GM19239 (cell line): ENCODE measurements at regions not wholly inside any gene's neighbourhood (a gene's known extent, or its start where the extent isn't known, plus 50 kb on each side); places are given as distances from the start of the nearest gene placed in this dataset.

Experiments
- DNase-seq: peaks from one replicate; pipeline ENCODE4 v3.0.0; 2011; ENCODE audit warnings: low spot score; ENCODE audit not compliant: insufficient read length
- FAIRE-seq: peaks from 2 replicates; lab custom pipeline; 2011; peaks lifted over from hg19 to GRCh38; lab: Jason Lieb, UNC

DNA sequence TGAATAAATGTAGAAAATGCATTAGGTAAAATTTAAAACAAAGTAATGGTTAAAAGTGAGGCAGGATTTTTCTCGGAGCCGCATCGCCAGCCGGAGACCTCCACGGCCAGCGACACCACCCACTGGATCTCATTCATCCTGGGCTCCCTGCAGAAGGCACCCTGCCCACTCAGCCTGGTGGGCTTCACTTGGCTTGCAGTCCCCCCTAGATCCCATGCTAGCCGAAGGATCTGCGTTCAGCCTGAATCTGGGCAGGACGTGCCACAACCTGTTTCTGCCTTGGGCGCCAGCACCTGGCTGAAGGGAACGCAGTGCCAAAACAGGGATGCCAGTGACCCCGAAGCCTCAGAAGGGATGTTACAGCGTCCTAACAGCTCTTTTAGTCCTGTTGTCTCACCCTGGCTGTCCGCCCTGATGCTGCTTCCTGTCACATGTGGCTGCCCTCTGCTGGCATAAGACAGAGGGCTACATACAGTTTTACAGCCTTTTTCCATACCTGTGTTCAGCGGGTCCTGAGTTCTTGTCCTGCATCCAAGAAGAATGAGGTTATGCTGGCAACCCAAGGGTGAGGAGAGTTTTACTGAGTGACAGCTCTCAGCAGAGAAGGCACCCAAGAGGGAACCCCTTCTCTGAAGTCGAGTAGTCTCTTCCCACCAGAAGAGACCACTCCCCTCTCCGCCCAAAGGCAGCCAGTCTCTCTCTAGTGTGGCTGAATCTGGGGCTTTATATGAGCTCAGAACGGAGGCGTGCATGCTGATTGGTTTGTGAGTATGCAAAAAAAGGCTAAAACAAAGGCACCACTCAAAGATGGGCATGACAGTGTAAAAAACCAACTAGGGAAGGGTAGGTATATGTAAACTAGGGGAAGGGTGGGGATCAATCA is 173.1 kb upstream of the GYPC start:
- DNase-seq (no peak), FAIRE-seq (no peak)

DNA sequence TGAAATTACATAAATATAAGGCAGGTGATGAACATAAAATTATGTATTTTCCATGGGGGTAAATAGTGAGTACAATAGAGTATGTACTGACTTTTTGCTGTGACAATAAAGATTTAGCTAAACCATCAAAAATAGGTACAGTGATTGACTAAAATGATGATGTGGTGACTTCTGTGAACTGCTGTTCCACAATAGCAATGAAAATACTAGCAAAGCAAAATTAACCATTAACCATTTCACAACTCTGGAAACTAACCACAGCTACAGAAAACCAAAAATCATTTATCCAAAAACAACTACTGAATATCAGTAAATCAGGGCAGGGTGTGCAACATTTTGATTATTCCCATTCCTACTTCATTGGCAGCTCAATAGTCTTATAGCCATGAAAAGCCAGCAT is 161.4 kb upstream of the GYPC start:
- FAIRE-seq (no peak), DNase-seq (no peak)

- no peak for DNase-seq
- FAIRE-seq = no peak
Measured at GRCh38 chr2:126495189-126495588, 160.8 kb upstream of the GYPC start.

DNA sequence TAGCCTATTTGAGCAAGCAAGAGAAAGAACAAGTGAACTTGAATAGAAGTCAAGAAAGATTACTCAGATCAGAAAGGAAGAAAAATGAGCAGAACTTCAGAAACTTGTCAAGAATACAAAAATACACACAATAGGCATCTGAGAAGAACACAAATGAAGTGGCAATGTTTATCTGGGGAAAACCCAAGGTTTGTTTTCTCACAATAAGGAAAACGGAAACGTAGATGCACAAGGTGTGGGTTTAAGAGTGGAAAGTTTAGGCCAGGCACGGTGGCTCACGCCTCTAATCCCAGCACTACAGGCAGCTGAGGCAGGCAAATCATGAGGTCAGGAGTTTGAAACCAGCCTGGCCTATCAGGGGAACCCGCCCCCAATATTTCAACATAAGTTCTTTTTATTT is 159.5 kb upstream of the GYPC start:
- FAIRE-seq = no peak
- no peak for DNase-seq

DNA sequence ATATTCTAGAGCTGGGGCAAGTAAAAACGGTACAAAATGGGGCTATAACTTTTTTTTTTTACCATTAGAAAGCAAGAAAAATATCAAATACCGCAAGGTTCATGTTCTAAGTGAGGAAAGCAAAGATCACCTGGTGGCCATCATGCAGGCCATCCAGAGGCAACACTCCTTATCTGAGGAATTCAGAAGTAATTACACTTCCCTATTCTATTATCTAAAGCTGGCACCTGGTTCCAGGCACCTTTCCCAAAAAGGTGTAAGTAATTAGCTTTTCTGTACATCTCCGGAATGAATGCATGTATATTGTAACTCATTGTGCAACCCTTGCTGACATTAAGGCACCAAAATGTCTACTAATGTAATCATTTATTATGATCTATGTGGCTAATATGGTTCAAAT is 152.5 kb upstream of the GYPC start:
- FAIRE-seq (no peak), DNase-seq (no peak)

GRCh38 chr2:126504949-126505348 is 151.0 kb upstream of the GYPC start:
- DNase-seq (no peak), FAIRE-seq (no peak)

DNA sequence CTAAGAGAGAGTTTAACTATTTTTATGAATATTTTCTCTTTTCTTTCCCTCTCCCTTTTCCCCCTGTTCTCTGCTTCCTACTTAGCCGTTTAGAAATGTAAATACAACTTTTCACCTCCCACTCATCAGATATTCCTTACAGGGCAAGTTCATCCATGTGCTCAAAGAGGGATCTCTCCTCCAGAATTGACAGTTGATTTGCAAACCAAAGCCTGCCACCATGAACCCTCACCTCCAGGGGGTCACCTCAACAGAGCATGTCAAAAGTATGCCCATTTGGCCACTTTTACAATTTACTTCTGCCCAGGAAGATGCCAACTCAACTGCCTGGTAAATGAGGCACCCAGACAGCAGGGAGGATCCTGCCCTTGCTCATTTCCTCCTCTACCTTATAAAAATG is 149.2 kb upstream of the GYPC start:
- DNase-seq = no peak

GRCh38 chr2:126507425-126507911 is 148.5 kb upstream of the GYPC start:
- FAIRE-seq (no peak), DNase-seq (no peak)

More for the DNA sequence above, 149.2 kb upstream of the GYPC start:
- FAIRE-seq = no peak

DNA sequence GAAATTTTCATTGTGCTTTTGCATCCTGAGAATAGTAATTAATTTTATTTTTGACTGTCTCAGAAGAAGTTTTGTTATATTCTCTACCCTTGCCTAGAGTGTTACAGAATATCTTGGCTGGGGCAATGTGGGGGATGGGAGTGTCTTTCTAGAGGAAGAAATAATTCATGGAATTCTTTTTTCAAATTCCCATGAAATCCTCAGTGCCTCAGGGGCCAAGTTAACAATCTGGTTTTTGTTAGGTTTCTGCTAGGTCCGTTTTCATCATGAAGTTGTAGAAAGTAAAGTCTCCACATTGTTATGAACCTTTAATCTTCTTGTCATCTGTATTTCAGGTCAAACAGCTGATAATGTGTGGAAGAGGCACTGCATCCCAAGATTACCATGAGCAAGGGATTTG is 145.6 kb upstream of the GYPC start:
- DNase-seq (no peak), FAIRE-seq (no peak)

DNA sequence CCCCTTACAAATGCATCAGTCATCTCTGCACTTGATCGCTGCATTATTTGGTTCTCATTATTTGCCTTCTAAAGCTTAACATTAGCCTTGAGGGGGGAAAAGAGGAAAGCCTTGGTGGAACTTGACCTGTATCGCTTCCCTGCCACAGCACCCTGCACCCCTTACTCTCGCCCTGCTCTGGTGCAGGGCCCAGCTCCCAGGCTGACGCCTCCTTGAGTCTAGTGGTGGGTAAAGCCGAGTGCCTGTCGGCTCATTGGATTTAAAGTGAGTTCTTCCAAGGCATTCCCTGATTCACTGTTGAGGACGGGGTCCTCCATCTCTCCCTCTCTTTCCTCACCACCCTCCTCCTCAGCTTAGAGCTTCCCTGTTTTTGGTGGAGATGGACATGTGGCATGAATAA is 145.0 kb upstream of the GYPC start:
- FAIRE-seq (no peak), DNase-seq (no peak)

DNA sequence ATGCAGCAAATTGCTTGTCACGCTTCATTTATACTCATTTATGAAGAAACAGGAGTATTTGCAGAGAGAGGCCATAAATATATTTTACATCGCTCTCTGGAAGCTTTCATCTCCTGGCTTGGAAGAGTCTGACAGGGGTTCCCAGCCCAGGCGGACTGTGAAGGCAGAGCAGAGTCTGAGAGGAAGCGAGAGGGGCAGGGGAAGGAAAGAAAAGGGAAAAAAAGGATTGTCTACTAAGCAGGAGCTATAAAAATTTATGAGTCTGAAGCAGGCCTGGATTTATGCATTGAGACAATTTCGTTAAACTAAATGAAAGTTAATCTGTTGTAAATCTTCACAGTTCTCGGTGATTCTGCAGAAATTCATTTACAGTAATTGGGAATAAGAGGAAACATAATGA is 143.9 kb upstream of the GYPC start:
- FAIRE-seq (no peak), DNase-seq (no peak)

- FAIRE-seq (no peak), DNase-seq (no peak)
Measured at GRCh38 chr2:126513033-126513432, 142.9 kb upstream of the GYPC start.

- FAIRE-seq (no peak), DNase-seq (no peak)
Measured at GRCh38 chr2:126515471-126515870, 140.5 kb upstream of the GYPC start.

DNA sequence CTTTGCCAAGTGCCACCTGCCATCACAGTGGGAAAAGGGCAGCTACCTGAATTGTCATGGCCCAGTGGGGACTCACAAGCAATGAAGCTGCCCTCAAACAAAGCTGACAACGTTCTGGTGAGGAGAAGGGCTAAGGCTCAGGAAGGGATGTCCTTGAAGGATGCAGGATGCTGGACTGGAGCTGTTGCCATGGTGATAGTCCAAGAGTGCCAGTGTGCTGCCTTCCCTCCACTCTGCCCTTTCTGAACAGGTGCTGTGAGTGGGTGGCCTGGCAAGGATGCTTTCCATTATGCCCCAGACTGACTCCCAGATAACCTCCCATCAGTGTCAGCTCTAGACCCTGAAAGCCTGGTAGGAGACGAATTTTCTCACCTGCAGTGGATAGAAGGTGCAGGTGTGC is 137.8 kb upstream of the GYPC start:
- FAIRE-seq = no peak
- no peak for DNase-seq

DNA sequence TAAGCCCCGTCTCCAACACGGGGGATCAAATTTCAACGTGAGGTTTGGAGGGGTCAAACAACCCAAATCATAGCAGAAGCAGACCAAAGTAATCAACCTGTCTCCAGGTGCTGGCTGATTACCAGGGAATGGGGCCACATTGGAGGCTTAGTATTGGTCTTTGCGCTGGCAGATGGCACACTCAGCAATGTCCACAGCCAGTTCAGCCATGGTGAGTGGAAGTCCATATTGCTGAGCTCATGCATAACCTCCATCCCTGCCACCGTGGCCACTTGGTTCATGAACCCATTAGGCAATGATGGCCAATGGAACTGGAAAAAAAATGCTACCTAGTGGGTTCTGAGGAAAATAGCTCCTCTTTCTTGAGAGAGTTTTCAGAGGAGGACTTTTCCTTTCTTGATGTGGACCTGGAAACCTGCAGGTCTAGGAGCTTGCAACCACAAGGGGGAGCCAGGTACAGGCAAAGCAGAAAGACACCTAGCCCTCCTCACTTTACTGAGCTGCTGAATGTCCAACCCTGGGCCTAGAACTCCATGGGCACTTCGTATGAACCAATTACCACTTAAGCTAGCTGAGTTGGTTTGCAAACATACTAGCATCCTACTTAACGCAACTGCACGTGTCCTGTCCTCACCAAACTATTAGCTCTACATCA is 128.0 kb upstream of the GYPC start:
- peak; percentile 37 for FAIRE-seq

GRCh38 chr2:126531029-126531428 is 124.9 kb upstream of the GYPC start:
- DNase-seq (no peak), FAIRE-seq (no peak)

More for the DNA sequence above, 128.0 kb upstream of the GYPC start:
- DNase-seq = peak; percentile 37

- no peak for FAIRE-seq
- peak; percentile 1 for DNase-seq
Measured at GRCh38 chr2:126534478-126534877, 121.5 kb upstream of the GYPC start.

DNA sequence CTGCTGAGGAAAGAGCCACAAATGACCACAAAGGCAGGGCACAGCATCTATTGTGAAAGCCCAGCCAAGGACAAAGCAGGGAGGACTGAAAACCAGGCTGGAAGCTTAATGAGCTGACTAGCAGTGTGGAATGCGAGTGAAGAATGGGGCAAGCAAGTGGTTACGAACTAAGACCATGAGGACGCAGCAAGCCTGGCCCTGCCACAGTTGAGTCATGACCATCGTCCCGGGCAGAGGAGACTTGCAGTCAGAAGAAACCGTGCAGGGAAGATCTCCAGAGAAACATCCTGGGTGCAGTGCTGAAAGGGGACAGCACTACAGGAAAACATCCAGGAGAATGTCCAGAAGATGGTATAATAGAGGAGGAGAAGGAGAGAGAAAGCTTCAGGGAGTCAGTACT is 120.5 kb upstream of the GYPC start:
- FAIRE-seq = no peak

GRCh38 chr2:126536605-126537200 is 119.3 kb upstream of the GYPC start:
- FAIRE-seq = no peak
- DNase-seq = no peak

More for the DNA sequence above, 120.5 kb upstream of the GYPC start:
- DNase-seq = no peak

- no peak for FAIRE-seq
- DNase-seq = no peak
Measured at GRCh38 chr2:126539101-126539500, 116.9 kb upstream of the GYPC start.

- DNase-seq (no peak), FAIRE-seq (no peak)
Measured at GRCh38 chr2:126542247-126542646, 113.7 kb upstream of the GYPC start.
